Astrocyte (in vitro differentiated cells and primary cell): ENCODE measurements at regions not wholly inside any gene's neighbourhood (a gene's known extent, or its start where the extent isn't known, plus 50 kb on each side); places are given as distances from the start of the nearest gene placed in this dataset.

Experiments used
- DNase-seq: peaks from one replicate; pipeline ENCODE4 v3.0.0-alpha.2; 2010; ENCODE audit warnings: low read depth
- FAIRE-seq: peaks from 2 replicates; lab custom pipeline; 2011; peaks lifted over from hg19 to GRCh38; lab: Jason Lieb, UNC
- H2AFZ ChIP-seq: 2 replicates; pipeline ENCODE4 v1.6.0; 2012; ENCODE audit warnings: low read depth, low read length, inconsistent platforms
- H3K27ac ChIP-seq: 2 replicates; pipeline ENCODE4 v1.5.1; 2011; ENCODE audit warnings: low read depth, low read length, inconsistent platforms
- H3K27me3 ChIP-seq: 2 replicates; pipeline ENCODE4 v1.6.0; 2011; ENCODE audit warnings: low read length, inconsistent platforms; ENCODE audit not compliant: insufficient read depth
- H3K36me3 ChIP-seq: 2 replicates; pipeline ENCODE4 v1.5.1; 2011; ENCODE audit warnings: low read length, inconsistent platforms; ENCODE audit not compliant: insufficient read depth
- H3K4me1 ChIP-seq: 2 replicates; pipeline ENCODE4 v1.5.1; 2011; ENCODE audit warnings: low read length, inconsistent platforms; ENCODE audit not compliant: insufficient read depth
- H3K4me2 ChIP-seq: 2 replicates; pipeline ENCODE4 v1.6.0; 2012; ENCODE audit warnings: low read length, inconsistent platforms
- H3K4me3 ChIP-seq: 2 replicates; pipeline ENCODE4 v1.5.1; 2011; ENCODE audit warnings: low read depth, mild to moderate bottlenecking, low read length, inconsistent platforms; ENCODE audit not compliant: insufficient read depth
- H3K79me2 ChIP-seq: 2 replicates; pipeline ENCODE4 v1.6.0; 2012; ENCODE audit warnings: mild to moderate bottlenecking, low read length, inconsistent platforms; ENCODE audit not compliant: insufficient read depth
- H3K9ac ChIP-seq: 2 replicates; pipeline ENCODE4 v1.6.0; 2012; ENCODE audit warnings: mild to moderate bottlenecking, low read length, inconsistent platforms
- H3K9me3 ChIP-seq: 2 replicates; pipeline ENCODE4 v1.5.1; 2012; ENCODE audit warnings: low read depth, mild to moderate bottlenecking, low read length, inconsistent platforms; ENCODE audit not compliant: insufficient read depth
- H4K20me1 ChIP-seq: 2 replicates; pipeline ENCODE4 v1.6.0; 2012; ENCODE audit warnings: low read length, inconsistent platforms; ENCODE audit not compliant: insufficient read depth
- H3K27ac Mint-ChIP-seq: one replicate; pipeline ENCODE4 v1.8.0; 2021; ENCODE audit warnings: mild to moderate bottlenecking, mixed read lengths; ENCODE audit not compliant: unreplicated experiment
- H3K27me3 Mint-ChIP-seq: one replicate; pipeline ENCODE4 v1.8.0; 2021; ENCODE audit warnings: low read depth, mixed read lengths; ENCODE audit not compliant: unreplicated experiment
- H3K36me3 Mint-ChIP-seq: one replicate; pipeline ENCODE4 v1.8.0; 2021; ENCODE audit warnings: low read depth, mixed read lengths; ENCODE audit not compliant: unreplicated experiment
- H3K4me1 Mint-ChIP-seq: one replicate; pipeline ENCODE4 v1.8.0; 2021; ENCODE audit warnings: low read depth, mixed read lengths; ENCODE audit not compliant: unreplicated experiment
- H3K4me3 Mint-ChIP-seq: one replicate; pipeline ENCODE4 v1.8.0; 2021; ENCODE audit warnings: mild to moderate bottlenecking, moderate library complexity, mixed read lengths; ENCODE audit not compliant: unreplicated experiment
- H3K9me3 Mint-ChIP-seq: one replicate; pipeline ENCODE4 v1.8.0; 2021; ENCODE audit warnings: mild to moderate bottlenecking, mixed read lengths; ENCODE audit not compliant: unreplicated experiment
- CTCF ChIP-seq: IDR thresholded peaks from 2 replicates; pipeline ENCODE4 v1.5.1; 2011; ENCODE audit warnings: low read depth, mild to moderate bottlenecking, inconsistent platforms, low read length, moderate library complexity; ENCODE audit not compliant: insufficient read depth
- EZH2 ChIP-seq: IDR thresholded peaks from 2 replicates; pipeline ENCODE4 v1.6.1; 2012; ENCODE audit warnings: mild to moderate bottlenecking, low read length, inconsistent platforms; ENCODE audit not compliant: insufficient read depth

GRCh38 chr3:35065891-35066290, 573.4 kb upstream of the ARPP21 start:
- no peak for DNase-seq
- H3K27ac ChIP-seq = no peak overlapping the region
- no peak overlapping the region for H3K27ac Mint-ChIP-seq

GRCh38 chr3:35067750-35068149, 571.6 kb upstream of the ARPP21 start:
- Histone ChIP-seq H3K27me3 (no peaks in the 10 kb centered on the region), H3K27ac (no peak overlapping the region), H4K20me1 (no peaks in the 10 kb centered on the region), H3K79me2 (no peaks in the 10 kb centered on the region), H3K4me1 (no peaks in the 10 kb centered on the region), H2AFZ (no peak overlapping the region), H3K9ac (no peak overlapping the region), H3K4me3 (no peak overlapping the region), H3K9me3 (no peaks in the 10 kb centered on the region), H3K36me3 (no peaks in the 10 kb centered on the region), H3K4me2 (no peak overlapping the region)
- Mint-ChIP-seq H3K4me1 (no peaks in the 10 kb centered on the region), H3K36me3 (no peaks in the 10 kb centered on the region), H3K4me3 (no peak overlapping the region), H3K27me3 (no peaks in the 10 kb centered on the region), H3K27ac (no peak overlapping the region), H3K9me3 (no peaks in the 10 kb centered on the region)
- DNase-seq (no peak), FAIRE-seq (no peak)
- TF ChIP-seq EZH2 (no peak), CTCF (no peak)

More at GRCh38 chr3:35065891-35066290, 573.4 kb upstream of the ARPP21 start:
- Histone ChIP-seq H4K20me1 (no peaks in the 10 kb centered on the region), H3K4me3 (no peak overlapping the region), H2AFZ (no peak overlapping the region), H3K27me3 (no peaks in the 10 kb centered on the region), H3K4me1 (no peaks in the 10 kb centered on the region), H3K9me3 (no peaks in the 10 kb centered on the region), H3K79me2 (no peaks in the 10 kb centered on the region), H3K9ac (no peak overlapping the region), H3K4me2 (no peak overlapping the region), H3K36me3 (no peaks in the 10 kb centered on the region)
- no peaks in the 10 kb centered on the region for H3K4me1 Mint-ChIP-seq
- H3K36me3 Mint-ChIP-seq = no peaks in the 10 kb centered on the region
- H3K27me3 Mint-ChIP-seq = no peaks in the 10 kb centered on the region
- no peaks in the 10 kb centered on the region for H3K9me3 Mint-ChIP-seq
- TF ChIP-seq CTCF = no peak
- FAIRE-seq = no peak
- no peak overlapping the region for H3K4me3 Mint-ChIP-seq

- DNase-seq (no peak), FAIRE-seq (no peak)
- Mint-ChIP-seq H3K4me3 (no peak overlapping the region), H3K9me3 (no peaks in the 10 kb centered on the region), H3K27ac (no peak overlapping the region), H3K27me3 (no peaks in the 10 kb centered on the region), H3K4me1 (no peaks in the 10 kb centered on the region), H3K36me3 (no peaks in the 10 kb centered on the region)
- no peaks in the 10 kb centered on the region for H3K9me3 ChIP-seq
- H4K20me1 ChIP-seq = no peaks in the 10 kb centered on the region
- no peak overlapping the region for H3K4me3 ChIP-seq
- H3K79me2 ChIP-seq = no peaks in the 10 kb centered on the region
- no peaks in the 10 kb centered on the region for H3K27me3 ChIP-seq
- no peak for TF ChIP-seq EZH2
- TF ChIP-seq CTCF = no peak
- H3K4me1 ChIP-seq = no peaks in the 10 kb centered on the region
- H3K9ac ChIP-seq = no peak overlapping the region
- H3K4me2 ChIP-seq = no peak overlapping the region
- no peak overlapping the region for H3K27ac ChIP-seq
- no peak overlapping the region for H2AFZ ChIP-seq
- no peaks in the 10 kb centered on the region for H3K36me3 ChIP-seq
Measured at GRCh38 chr3:35070088-35070487, 569.2 kb upstream of the ARPP21 start.
